T-helper 1 cell treated with Interleukin-12 subunit alpha and Interleukin-12 subunit beta and Interleukin-4 antibody, amounts not matched to agents 30 ng/mL and 1 ng/mL, for 36 hours (primary cell): ENCODE measurements at regions not wholly inside any gene's neighbourhood (a gene's known extent, or its start where the extent isn't known, plus 50 kb on each side); places are given as distances from the start of the nearest gene placed in this dataset.

ENCODE experiments used
- intact Hi-C: fragments of 100-400 bp; cut with micrococcal nuclease; formaldehyde crosslinking; loops from one replicate; pipeline ENCODE4 v1.15.1; 2024

- intact Hi-C loops: no loop called here
Observed at GRCh38 chr13:39856714-39857113, 201.3 kb downstream of the COG6 start.

GRCh38 chr13:39858794-39859193, 203.3 kb downstream of the COG6 start:
- intact Hi-C loops: no loop called here

GRCh38 chr13:39859898-39860297, 204.4 kb downstream of the COG6 start:
- intact Hi-C loops: no loop called here

- intact Hi-C loops: no loop called here
Observed at GRCh38 chr13:39862900-39863299, 207.4 kb downstream of the COG6 start.

GRCh38 chr13:39864221-39864620, 208.8 kb downstream of the COG6 start:
- intact Hi-C loops: no loop called here

- intact Hi-C loops: no loop called here
Observed at GRCh38 chr13:39866722-39867121, 211.3 kb downstream of the COG6 start.

GRCh38 chr13:39867807-39868206, 212.3 kb downstream of the COG6 start:
- intact Hi-C loops: no loop called here

- intact Hi-C loops: no loop called here
Observed at GRCh38 chr13:39870197-39870747, 214.8 kb downstream of the COG6 start.

- intact Hi-C loops: no loop called here
Observed at GRCh38 chr13:39874331-39875053, 219.0 kb downstream of the COG6 start.

- intact Hi-C loops: no loop called here
Observed at GRCh38 chr13:39875111-39875987, 219.9 kb downstream of the COG6 start.

- intact Hi-C loops: no loop called here
Observed at GRCh38 chr13:39876258-39876657, 220.8 kb downstream of the COG6 start.

- intact Hi-C loops: no loop called here
Observed at GRCh38 chr13:39877134-39877533, 221.7 kb downstream of the COG6 start.

GRCh38 chr13:39879286-39880035, 224.0 kb downstream of the COG6 start:
- intact Hi-C loops: no loop called here

- intact Hi-C loops: no loop called here
Observed at GRCh38 chr13:39881383-39881782, 225.9 kb downstream of the COG6 start.

- intact Hi-C loops: no loop called here
Observed at GRCh38 chr13:39881887-39882286, 226.4 kb downstream of the COG6 start.

GRCh38 chr13:39884166-39884565, 228.7 kb downstream of the COG6 start:
- intact Hi-C loops: no loop called here

- intact Hi-C loops: no loop called here
Observed at GRCh38 chr13:39886336-39886735, 230.9 kb downstream of the COG6 start.

- intact Hi-C loops: no loop called here
Observed at GRCh38 chr13:39887387-39887786, 231.9 kb downstream of the COG6 start.

- intact Hi-C loops: no loop called here
Observed at GRCh38 chr13:39888865-39889810, 233.7 kb downstream of the COG6 start.

GRCh38 chr13:39890537-39890936, 235.1 kb downstream of the COG6 start:
- intact Hi-C loops: loop anchor here (5.0 kb wide), 1 partner anchor 113 kb away; no protein-coding TSS in a partner anchor
